Ecto neural progenitor cell (in vitro differentiated cells): ENCODE measurements at regions not wholly inside any gene's neighbourhood (a gene's known extent, or its start where the extent isn't known, plus 50 kb on each side); places are given as distances from the start of the nearest gene placed in this dataset.

Experiments used
- DNase-seq: peaks from one replicate; pipeline ENCODE4 v3.0.0-alpha.2; 2018; ENCODE audit warnings: low spot score

GRCh38 chr1:60173729-60174505 lies 100.3 kb upstream of the C1orf87 start:
- DNase-seq = no peak

DNA sequence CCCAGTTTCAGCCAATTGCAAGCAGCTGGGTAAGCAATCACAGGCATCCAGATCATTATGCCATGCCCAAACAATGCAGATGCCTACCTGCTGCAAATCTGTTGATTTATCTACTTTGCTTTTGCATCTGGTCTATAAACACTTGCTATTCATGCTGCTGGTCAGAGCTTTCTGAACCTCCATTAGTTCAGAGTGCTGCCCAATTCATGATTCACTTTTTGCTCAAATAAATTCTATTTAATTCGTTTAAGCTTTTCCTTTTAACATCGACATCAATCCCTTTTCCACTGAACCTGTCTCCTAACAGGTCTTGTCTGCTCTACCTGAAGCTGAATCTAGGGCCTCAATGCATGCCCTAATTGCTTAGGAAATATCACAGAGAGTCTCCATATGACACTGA lies 99.4 kb upstream of the C1orf87 start:
- DNase-seq = no peak

- no peak for DNase-seq
These were observed 98.2 kb upstream of the C1orf87 start for GRCh38 chr1:60171801-60172200.

DNA sequence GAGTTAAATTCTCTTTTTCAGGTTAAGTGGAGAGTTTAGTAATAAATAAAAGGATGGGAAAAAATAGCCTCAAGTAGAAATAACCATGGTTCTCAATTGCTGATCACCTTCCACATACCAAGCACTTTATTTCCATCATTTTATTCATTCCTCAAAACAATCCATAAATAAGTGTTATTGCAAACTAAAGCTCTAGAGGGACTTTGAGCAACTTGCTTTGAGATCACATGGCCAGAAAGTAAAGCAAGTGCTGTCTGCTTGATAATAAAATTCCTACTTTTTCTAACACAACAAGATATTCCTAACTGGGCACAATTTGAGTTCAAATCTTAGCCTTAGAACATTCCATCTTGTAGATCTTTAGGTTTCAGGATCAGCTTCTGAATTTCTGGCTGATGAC lies 97.1 kb upstream of the C1orf87 start:
- DNase-seq = no peak

- DNase-seq = no peak
These were observed 95.6 kb upstream of the C1orf87 start for GRCh38 chr1:60169206-60169605.

GRCh38 chr1:60162936-60163335 lies 89.4 kb upstream of the C1orf87 start:
- no peak for DNase-seq

DNA sequence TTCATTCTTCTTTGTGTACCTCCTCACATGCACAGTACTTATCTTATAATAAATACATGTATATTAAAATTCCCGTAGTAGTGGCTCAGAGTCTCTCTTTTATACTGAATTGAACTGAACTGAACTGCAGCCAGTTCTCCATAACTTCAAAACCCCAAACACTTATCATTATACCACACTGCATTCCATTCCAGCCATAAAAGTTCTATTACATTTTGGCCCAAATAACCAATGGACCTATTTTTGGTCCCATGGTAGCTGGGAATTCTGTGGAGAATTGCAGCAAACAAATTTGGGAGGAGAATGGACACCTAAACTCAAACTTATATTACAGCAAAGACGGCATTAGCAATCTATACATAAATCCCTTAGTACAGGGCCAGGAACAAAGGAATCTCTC lies 86.6 kb upstream of the C1orf87 start:
- DNase-seq = no peak

DNA sequence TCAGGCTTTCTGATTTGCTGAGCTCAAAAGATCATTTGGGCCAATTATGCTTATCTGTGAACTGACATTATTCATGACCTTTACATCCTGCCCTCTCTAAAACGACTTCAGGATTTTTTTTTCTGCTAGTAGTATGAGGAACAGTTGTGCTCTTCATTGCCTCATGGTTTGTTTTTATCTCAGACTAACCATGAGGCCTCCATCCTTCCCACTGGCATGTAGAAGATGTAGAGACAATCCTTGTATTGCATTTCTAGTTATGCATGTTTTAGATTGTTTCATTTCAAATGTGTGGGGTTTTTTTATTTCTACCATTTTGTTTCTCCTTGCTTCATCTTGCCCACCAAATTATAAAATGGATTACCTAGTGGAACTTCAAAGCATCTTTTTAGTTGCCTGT lies 82.8 kb upstream of the C1orf87 start:
- no peak for DNase-seq

- DNase-seq = no peak
These were observed 80.4 kb upstream of the C1orf87 start for GRCh38 chr1:60153961-60154360.

GRCh38 chr1:60152891-60153290 lies 79.3 kb upstream of the C1orf87 start:
- no peak for DNase-seq

GRCh38 chr1:60151311-60151710 lies 77.7 kb upstream of the C1orf87 start:
- no peak for DNase-seq

- DNase-seq = no peak
These were observed 75.7 kb upstream of the C1orf87 start for GRCh38 chr1:60149251-60149650.

DNA sequence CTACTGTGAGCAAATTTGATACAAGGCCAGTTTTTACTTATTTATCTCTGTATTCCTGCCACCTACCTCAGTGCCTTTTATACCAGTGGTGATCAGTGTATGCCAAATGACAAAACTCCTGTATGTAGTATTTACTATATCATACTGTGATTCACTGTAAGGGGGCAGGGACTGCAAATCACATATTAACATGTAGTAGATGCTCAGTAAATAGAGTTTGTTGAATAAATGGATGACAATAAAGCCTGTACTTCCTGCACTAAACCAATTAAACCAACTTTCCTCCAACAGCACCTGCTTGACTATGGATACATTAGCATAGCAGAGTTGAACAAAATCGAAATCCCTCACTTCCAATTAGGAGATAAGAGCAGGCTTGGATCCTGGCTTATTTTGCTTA lies 73.3 kb upstream of the C1orf87 start:
- DNase-seq = no peak

DNA sequence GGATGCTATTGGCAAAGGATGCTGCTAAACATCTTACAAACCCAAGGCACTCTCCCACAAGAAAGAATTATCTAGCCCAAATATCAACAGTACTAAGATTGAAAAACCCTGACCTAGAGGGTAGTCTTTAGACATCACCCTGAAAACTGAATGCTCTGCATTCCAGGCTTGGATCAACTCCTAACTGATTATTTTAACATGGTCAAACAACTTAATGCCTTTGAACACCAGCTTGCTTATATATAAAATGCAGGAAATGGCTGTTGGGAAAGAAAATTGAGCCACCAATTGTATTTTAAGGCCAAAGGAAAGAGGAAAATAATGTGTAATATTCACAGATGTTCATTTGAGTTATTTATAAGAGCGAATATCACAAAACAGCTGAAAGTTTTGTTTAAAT lies 72.2 kb upstream of the C1orf87 start:
- no peak for DNase-seq

DNA sequence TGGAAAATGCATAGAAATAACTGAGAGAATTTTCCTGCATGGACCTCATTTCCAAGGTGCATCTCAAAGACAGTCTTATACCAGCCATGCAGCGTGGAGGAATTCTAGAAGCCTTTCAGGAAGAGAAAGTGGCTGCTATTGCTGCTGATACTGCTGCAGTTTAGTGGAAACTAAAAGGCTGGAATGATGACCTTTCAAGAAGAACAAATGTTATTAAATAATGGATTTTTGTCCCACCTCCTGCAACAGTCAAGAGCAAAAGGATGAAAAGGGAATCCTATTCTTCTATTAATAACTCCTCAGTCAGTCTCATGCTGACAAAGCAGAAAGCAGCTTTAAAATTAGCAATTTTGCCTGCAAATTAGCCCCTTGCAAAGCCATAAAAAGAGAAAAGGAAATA lies 68.2 kb upstream of the C1orf87 start:
- no peak for DNase-seq

DNA sequence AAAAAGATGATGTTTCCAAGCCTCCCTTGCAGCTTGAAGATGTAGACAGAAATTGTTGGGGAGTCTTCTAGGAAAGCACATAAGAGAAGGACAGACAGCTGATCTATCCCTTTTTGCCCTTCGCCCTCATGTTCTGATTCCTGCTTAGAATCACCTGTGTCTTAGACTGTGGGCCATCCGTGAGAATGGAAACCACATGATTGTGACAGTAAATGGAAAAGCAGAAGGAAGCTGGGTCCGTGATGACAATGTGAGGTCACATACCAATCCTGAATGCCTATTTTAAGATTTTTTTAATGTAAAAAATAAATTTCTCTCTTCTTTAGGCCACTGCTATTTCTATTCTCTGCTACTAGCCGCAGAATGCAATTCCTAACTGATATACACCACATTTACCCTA lies 67.7 kb upstream of the C1orf87 start:
- DNase-seq = no peak

DNA sequence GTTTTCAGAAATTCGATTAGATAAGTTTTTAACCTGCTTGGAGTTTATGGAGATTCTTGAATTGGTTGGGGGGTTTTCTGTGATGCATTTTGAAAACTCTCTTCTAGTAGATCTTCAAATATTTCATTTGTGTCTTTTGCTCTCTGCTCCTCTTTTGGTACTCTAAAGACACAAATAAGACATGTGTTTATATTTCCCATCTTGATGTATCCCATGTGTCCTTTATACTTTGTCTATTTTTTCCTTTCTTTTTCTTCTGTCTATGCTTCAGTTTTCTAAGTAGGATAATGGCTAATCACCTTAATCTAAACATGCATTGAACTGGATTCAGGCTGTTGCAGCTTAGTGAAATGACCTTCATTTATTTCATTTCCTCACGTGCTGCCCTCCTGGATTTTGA lies 63.8 kb upstream of the C1orf87 start:
- no peak for DNase-seq

- DNase-seq = no peak
These were observed 62.8 kb upstream of the C1orf87 start for GRCh38 chr1:60136395-60136794.

DNA sequence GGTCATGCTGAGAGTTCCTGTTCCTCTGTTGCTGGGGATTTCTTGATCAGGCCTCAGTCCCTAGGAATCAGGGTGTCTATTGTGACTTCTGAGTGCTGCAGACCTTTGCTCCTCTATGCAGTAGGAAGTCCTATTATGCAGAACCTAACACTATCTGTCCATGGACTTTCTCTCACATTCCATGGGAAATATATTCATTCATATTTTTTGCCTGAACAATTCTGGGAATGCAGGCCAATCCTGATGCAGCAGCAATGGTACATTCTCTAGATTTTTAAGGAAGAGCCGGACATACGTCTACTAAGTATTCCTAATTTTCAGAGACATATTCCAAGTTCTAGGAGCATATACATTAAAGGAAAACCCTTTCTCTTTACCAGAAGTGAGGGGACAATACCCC lies 61.1 kb upstream of the C1orf87 start:
- no peak for DNase-seq

- DNase-seq = no peak
These were observed 60.3 kb upstream of the C1orf87 start for GRCh38 chr1:60133848-60134247.

- no peak for DNase-seq
These were observed 59.6 kb upstream of the C1orf87 start for GRCh38 chr1:60133000-60133673.

DNA sequence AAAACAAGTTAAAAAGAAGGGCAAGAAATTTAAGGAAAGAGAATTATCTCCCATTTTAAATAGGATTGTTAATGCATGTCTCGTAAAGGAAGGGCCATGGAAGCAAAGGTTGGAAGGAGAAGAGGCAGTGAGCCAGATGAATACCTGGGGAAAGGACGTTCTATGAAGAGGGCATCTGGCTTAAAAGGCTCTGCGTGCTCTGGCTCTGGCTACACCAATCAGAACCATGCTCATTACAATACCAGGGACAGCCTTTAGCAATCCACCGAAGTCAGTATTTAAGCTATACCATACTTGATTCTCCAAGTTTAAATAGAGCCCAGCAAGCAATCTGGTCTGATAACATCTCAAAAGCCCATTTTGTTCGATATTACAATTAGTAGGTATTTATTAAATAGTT lies 58.5 kb upstream of the C1orf87 start:
- DNase-seq = no peak

DNA sequence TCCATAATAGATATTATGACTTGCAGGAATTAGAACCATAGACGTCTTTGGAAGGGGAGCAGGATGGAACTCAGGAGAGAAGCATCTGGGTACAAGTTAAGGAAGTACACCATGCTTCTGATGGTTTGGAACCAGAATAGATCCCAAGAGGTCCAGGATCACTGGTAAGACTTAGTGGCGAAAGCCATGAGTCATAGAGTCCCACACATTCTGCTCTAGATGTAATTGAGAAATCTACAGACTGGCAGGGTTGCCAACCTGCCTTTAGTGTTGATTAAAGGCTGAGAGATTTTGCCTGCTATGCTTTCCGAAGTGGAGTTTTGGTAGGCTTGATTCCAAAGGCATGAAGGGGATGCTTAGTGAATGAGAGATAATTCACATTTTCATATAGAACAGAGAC lies 57.1 kb upstream of the C1orf87 start:
- no peak for DNase-seq

DNA sequence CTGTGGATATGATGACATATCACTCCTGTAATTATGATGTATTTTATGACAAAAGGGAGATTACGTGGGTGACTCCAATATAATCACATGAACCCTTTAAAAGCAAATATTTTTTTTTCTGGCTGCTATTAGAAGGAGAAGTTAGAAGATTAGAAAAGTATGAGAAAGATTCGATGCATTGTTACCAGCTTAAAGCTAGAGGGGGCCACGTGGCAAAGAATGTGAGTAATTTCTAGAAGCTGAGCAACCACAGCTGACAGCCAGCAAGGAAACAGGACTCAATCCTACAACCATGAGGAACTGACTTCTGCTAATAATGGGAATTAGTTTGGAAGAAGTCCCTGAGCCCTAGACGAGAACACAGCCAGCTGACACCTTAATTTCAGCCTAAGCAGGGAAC lies 56.3 kb upstream of the C1orf87 start:
- no peak for DNase-seq
